Body of pancreas (tissue), 4 donors: ENCODE measurements at regions not wholly inside any gene's neighbourhood (a gene's known extent, or its start where the extent isn't known, plus 50 kb on each side); places are given as distances from the start of the nearest gene placed in this dataset.
"Not testable (repeated sequence)": the region's sequence is repeated elsewhere in the genome, so short reads cannot be mapped to it uniquely, and the experiment has no call there.

Source experiments
- ATAC-seq: fragments of 150-250 bp; one replicate; pipeline ENCODE4 v1.9.1; 2016
- DNase-seq, 4 donors: peaks; one replicate each; pipeline ENCODE4 v3.0.0-alpha.2; 2019
- H3K27ac ChIP-seq, 4 donors: fragments of 200-600 bp; sonication (generic); 1 replicate in 3 of 4; 2 replicates in 1 of 4; pipeline versions ENCODE4 v1.5.1 to v1.6.1; 2016 to 2019; ENCODE audit warnings: mild to moderate bottlenecking in 1 of 4, mixed read lengths in 1 of 4, moderate library complexity in 1 of 4
- H3K27me3 ChIP-seq, 2 donors: fragments of 200-600 bp; sonication (generic); one replicate each; pipeline ENCODE4 v1.6.0; 2016; ENCODE audit warnings: mild to moderate bottlenecking in 1 of 2
- H3K36me3 ChIP-seq, 2 donors: fragments of 200-600 bp; sonication (generic); replicated peaks in 1 of 2; 2 replicates each; pipeline ENCODE4 v1.5.1; 2016; ENCODE audit warnings: low read depth in 2 of 2; ENCODE audit not compliant: insufficient read depth in 1 of 2
- H3K4me1 ChIP-seq: fragments of 200-600 bp; sonication (generic); one replicate; pipeline ENCODE4 v1.6.0; 2016
- H3K4me3 ChIP-seq, 2 donors: fragments of 200-600 bp; sonication (generic); 1 replicate in 1 of 2; 2 replicates in 1 of 2; pipeline ENCODE4 v1.5.1; 2016 to 2019
- H3K9me3 ChIP-seq, 3 donors: fragments of 200-600 bp; sonication (generic); 1 replicate in 2 of 3; 2 replicates in 1 of 3; pipeline ENCODE4 v1.5.1; 2016
- CTCF ChIP-seq, 7 experiments: fragments of 450-650 bp in 4 of 7; fragments of 200-600 bp in 3 of 7; sonication (generic) in 3 of 7; IDR thresholded peaks; one replicate each; pipeline ENCODE4 v1.5.1; 2016 to 2019; ENCODE audit warnings: antibody characterized with exemption in 7 of 7
- POLR2A ChIP-seq, 3 donors: fragments of 450-650 bp; IDR thresholded peaks; one replicate each; pipeline ENCODE4 v1.6.1; 2016; ENCODE audit warnings: antibody characterized with exemption in 3 of 3, mild to moderate bottlenecking in 2 of 3
- WGBS, 2 donors: methylation state at CpG; one replicate each; pipeline ENCODE4 v1.1.5; 2017; 5-methylcytosine and 5-hydroxymethylcytosine counted together
- intact Hi-C: fragments of 100-400 bp; cut with DNase I; formaldehyde crosslinking; loops from one replicate; pipeline ENCODE4 v1.15.1; 2023

- DNase-seq, result no peak
- no peak for ATAC-seq
- WGBS, 2 donors, result 90 to 96% methylated on average over 2 of the region's 2 CpGs
- no peaks in the 10 kb centered on the region for H3K36me3 ChIP-seq
- intact Hi-C loops, result no loop called here
- H3K4me1 ChIP-seq, result no peaks in the 10 kb centered on the region
- no peak overlapping the region for H3K4me3 ChIP-seq
- H3K27ac ChIP-seq, result no peak overlapping the region
- peaks cover 0 to 9% (median 0%) of the 10 kb centered on the region in 3 donors for H3K9me3 ChIP-seq
- TF ChIP-seq CTCF (IDR thresholded peaks at IDR 0.05), result no peak
- no peak for TF ChIP-seq POLR2A (IDR thresholded peaks at IDR 0.05)
- no peaks in the 10 kb centered on the region for H3K27me3 ChIP-seq
Observed at GRCh38 chr3:187856555-187856954, 111.3 kb upstream of the BCL6 start.

GRCh38 chr3:187858041-187858440 is 112.8 kb upstream of the BCL6 start:
- ATAC-seq, result no peak
- WGBS, 2 donors, result 75 to 79% methylated on average over 5 of the region's 5 CpGs

GRCh38 chr3:187858711-187859110 is 113.4 kb upstream of the BCL6 start:
- H3K36me3 ChIP-seq, result no peaks in the 10 kb centered on the region
- no peak overlapping the region for H3K27ac ChIP-seq
- TF ChIP-seq CTCF (IDR thresholded peaks at IDR 0.05), result no peak
- no peak for TF ChIP-seq POLR2A (IDR thresholded peaks at IDR 0.05)
- H3K27me3 ChIP-seq, result no peaks in the 10 kb centered on the region
- ATAC-seq, result no peak
- intact Hi-C loops, result no loop called here
- WGBS, 2 donors, result 97 to 100% methylated on average over 2 of the region's 2 CpGs
- H3K4me1 ChIP-seq, result no peaks in the 10 kb centered on the region
- DNase-seq, result no peak
- H3K9me3 ChIP-seq, result no peaks in the 10 kb centered on the region
- no peak overlapping the region for H3K4me3 ChIP-seq

More at GRCh38 chr3:187858041-187858440, 112.8 kb upstream of the BCL6 start:
- intact Hi-C loops, result no loop called here
- no peaks in the 10 kb centered on the region for H3K9me3 ChIP-seq
- H3K27ac ChIP-seq, result no peak overlapping the region
- H3K27me3 ChIP-seq, result no peaks in the 10 kb centered on the region
- no peak for TF ChIP-seq POLR2A (IDR thresholded peaks at IDR 0.05)
- no peak for TF ChIP-seq CTCF (IDR thresholded peaks at IDR 0.05)
- H3K4me1 ChIP-seq, result no peaks in the 10 kb centered on the region
- H3K4me3 ChIP-seq, result no peak overlapping the region
- H3K36me3 ChIP-seq, result no peaks in the 10 kb centered on the region
- DNase-seq, result no peak

GRCh38 chr3:187862701-187863277 is 117.5 kb upstream of the BCL6 start:
- H3K9me3 ChIP-seq, intact Hi-C loops, H3K36me3 ChIP-seq, ATAC-seq, H3K27ac ChIP-seq, H3K4me3 ChIP-seq, H3K27me3 ChIP-seq, H3K4me1 ChIP-seq: not testable (repeated sequence)
- peak in 1 of 4 donors; percentile 6 for DNase-seq
- WGBS, 2 donors, result 38 to 45% methylated on average over 4 to 9 of the region's 22 CpGs

GRCh38 chr3:187870360-187871203 is 125.3 kb upstream of the BCL6 start:
- Histone ChIP-seq H3K9me3 (no peaks in the 10 kb centered on the region), H3K27ac (no peak overlapping the region), H3K27me3 (no peaks in the 10 kb centered on the region), H3K4me1 (no peaks in the 10 kb centered on the region), H3K4me3 (no peak overlapping the region), H3K36me3 (no peaks in the 10 kb centered on the region)
- 68 to 79% methylated on average over 5 of the region's 5 CpGs for WGBS, 2 donors
- DNase-seq, result no peak
- ATAC-seq, result no peak
- TF ChIP-seq POLR2A (IDR thresholded peaks at IDR 0.05) (no peak), CTCF (IDR thresholded peaks at IDR 0.05) (no peak)
- intact Hi-C loops, result no loop called here
